NT2/D1 (cell line): ENCODE measurements at regions not wholly inside any gene's neighbourhood (a gene's known extent, or its start where the extent isn't known, plus 50 kb on each side); places are given as distances from the start of the nearest gene placed in this dataset.

Experiments
- YY1 ChIP-seq: IDR thresholded peaks from 2 replicates; pipeline ENCODE4 v1.6.1; 2011; ENCODE audit not compliant: insufficient read length, insufficient read depth
- ZNF274 ChIP-seq: IDR thresholded peaks from 2 replicates; pipeline ENCODE4 v1.6.1; 2011; ENCODE audit warnings: mild to moderate bottlenecking, low read depth, low read length

GRCh38 chr2:154591294-154591820 is 107.1 kb upstream of the KCNJ3 start:
- TF ChIP-seq ZNF274 (no peak), YY1 (no peak)
